SK-N-MC (cell line): ENCODE measurements at regions not wholly inside any gene's neighbourhood (a gene's known extent, or its start where the extent isn't known, plus 50 kb on each side); places are given as distances from the start of the nearest gene placed in this dataset.

Experiments used
- DNase-seq: peaks from one replicate; pipeline ENCODE4 v3.0.0-alpha.2; 2011; ENCODE audit warnings: low read depth, low spot score
- H3K27ac ChIP-seq: fragments of 200-600 bp; sonication (generic); 2 replicates; pipeline ENCODE4 v1.5.1; 2016; ENCODE audit warnings: mixed run types
- H3K36me3 ChIP-seq: fragments of 200-600 bp; sonication (generic); 2 replicates; pipeline ENCODE4 v1.6.1; 2017; ENCODE audit warnings: antibody characterized with exemption, low read length, mixed read lengths; ENCODE audit not compliant: insufficient read depth
- H3K4me3 ChIP-seq: fragments of 200-600 bp; sonication (generic); 2 replicates; pipeline ENCODE4 v1.5.1; 2016
- H3K9ac ChIP-seq: fragments of 200-600 bp; sonication (generic); 2 replicates; pipeline ENCODE4 v1.8.0; 2017; ENCODE audit warnings: mixed run types, mixed read lengths; ENCODE audit not compliant: insufficient read length
- H3K9me3 ChIP-seq: fragments of 200-600 bp; sonication (generic); 2 replicates; pipeline ENCODE4 v1.6.1; 2017; ENCODE audit warnings: low read depth, mild to moderate bottlenecking, antibody characterized with exemption, low read length, moderate library complexity, mixed read lengths
- EZH2 ChIP-seq: fragments of 200-600 bp; sonication (generic); IDR thresholded peaks from one replicate; pipeline ENCODE4 v1.6.1; 2017; ENCODE audit warnings: antibody characterized with exemption
- FOXP2 ChIP-seq: optimal IDR thresholded peaks from 2 replicates; pipeline ENCODE3; 2011; ENCODE audit warnings: mild to moderate bottlenecking, moderate library complexity; ENCODE audit not compliant: insufficient read depth; ENCODE audit errors: extremely low read length, control extremely low read depth
- POLR2AphosphoS5 ChIP-seq: IDR thresholded peaks from 2 replicates; pipeline ENCODE4 v1.6.1; 2012; ENCODE audit warnings: mild to moderate bottlenecking, low read depth, low read length, borderline replicate concordance

DNA sequence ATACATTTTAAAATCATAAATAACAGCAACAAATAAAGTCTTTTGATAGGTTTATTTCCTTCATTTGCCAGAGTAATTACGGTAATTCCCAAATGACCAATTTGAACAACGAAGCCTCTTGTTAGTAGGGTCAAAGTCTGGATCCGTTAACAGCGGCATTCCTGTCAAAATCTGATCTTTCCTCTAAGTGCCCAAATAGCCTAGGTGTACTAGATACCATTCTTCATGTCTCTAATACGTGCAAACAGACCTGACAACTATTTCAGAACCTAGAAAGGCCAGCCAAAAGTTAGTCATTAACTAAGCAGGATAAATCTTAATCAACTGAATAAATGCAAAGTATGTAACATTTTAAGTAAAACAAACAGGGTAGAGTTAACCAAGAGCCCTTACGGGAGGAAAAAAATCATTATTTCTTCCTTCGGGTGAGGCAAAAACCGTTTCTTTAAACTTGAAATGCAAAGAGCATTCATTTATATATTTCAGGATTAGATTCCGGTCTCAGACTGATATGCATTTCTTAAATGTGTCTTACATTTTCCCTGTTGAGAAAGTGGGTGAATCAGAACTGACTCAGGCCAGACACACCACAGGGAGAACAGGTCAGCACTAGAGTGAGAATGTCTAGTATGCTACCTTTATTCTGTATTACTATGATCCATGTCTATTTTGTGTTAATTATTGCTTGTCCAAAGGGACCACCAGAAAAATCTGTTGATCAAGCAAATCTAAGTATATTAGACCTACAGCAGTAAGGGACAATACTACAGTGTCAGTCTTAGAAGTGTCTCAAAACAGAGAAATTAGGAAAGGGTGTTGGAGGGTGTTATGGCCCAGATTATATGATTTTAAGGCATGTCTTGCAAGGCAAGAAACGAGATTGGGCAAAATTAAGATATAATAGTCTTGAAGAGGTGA lies 141.5 kb upstream of the NDUFV2 start:
- no peak overlapping the region for H3K27ac ChIP-seq
- no peaks in the 10 kb centered on the region for H3K9me3 ChIP-seq
- no peak overlapping the region for H3K9ac ChIP-seq
- no peak for DNase-seq
- TF ChIP-seq EZH2 (no peak), FOXP2 (no peak), POLR2AphosphoS5 (no peak)
- H3K4me3 ChIP-seq, result no peak overlapping the region
- H3K36me3 ChIP-seq, result no peaks in the 10 kb centered on the region

DNA sequence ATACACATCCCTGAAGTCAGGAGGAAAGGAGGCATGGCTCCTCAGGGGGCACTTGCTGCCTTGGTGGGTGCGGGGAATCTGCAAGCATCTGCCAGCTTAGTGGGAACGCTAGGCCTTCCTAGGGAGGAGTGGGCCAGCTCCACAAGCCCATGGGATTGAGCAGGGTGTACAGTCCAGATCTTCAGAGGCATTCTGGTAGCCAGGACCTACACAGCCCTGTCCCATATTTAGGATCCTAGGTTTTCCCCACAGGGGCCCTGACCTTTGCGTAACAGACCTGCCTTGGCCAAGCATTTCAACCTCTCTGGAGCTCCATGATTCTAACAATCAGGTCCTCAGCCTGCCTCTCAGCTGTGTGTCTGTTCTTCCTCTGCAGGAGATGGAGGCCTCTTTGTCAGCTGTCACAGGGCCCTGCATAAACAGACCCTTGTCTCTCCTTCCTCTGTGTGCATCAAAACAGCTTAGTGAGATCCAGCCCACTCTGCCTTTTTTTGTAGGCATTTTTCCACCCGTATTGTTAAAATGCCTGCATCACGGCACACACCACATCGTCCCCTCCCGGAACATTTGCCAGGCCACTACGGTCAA lies 140.2 kb upstream of the NDUFV2 start:
- H3K4me3 ChIP-seq, result no peak overlapping the region
- H3K9ac ChIP-seq, result no peak overlapping the region
- DNase-seq, result no peak
- H3K27ac ChIP-seq, result no peak overlapping the region
- no peaks in the 10 kb centered on the region for H3K9me3 ChIP-seq
- no peaks in the 10 kb centered on the region for H3K36me3 ChIP-seq
- TF ChIP-seq FOXP2 (no peak), EZH2 (no peak), POLR2AphosphoS5 (no peak)

DNA sequence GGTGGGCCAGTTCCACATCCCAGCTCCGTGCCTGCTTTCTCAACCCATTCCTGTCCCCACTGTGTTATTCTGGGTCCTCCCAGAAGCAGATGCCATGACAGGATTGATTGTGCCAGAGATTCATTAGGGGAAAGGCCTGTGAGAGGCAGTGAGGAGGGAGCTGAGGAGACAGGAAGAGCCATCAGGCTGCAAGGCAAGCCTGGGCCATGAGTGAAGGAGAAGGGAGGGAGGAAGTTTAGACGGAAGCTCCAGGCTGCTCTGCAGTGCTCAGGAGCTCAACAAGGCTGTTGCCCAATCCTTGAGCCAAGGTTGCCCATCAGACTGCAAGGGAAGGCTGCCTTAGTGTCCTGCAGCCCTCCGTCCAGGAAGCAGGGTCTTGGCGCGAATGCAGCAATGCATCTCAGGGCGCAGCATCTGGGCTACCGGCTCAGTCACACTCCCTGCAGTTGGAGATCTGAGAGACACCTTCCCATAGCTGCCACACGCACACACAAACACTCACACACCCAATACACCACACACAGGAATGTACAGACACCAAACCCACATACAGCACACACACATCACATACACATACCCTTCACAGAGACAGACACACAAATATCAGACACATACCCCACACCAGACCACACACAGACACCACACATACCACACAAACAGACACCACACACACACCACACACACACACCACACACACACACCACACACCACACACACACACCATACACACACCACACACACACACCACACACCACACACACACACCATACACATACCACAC lies 139.5 kb upstream of the NDUFV2 start:
- Histone ChIP-seq H3K9ac (no peak overlapping the region), H3K4me3 (no peak overlapping the region), H3K9me3 (no peaks in the 10 kb centered on the region), H3K36me3 (no peaks in the 10 kb centered on the region), H3K27ac (no peak overlapping the region)
- no peak for TF ChIP-seq POLR2AphosphoS5
- DNase-seq, result no peak

DNA sequence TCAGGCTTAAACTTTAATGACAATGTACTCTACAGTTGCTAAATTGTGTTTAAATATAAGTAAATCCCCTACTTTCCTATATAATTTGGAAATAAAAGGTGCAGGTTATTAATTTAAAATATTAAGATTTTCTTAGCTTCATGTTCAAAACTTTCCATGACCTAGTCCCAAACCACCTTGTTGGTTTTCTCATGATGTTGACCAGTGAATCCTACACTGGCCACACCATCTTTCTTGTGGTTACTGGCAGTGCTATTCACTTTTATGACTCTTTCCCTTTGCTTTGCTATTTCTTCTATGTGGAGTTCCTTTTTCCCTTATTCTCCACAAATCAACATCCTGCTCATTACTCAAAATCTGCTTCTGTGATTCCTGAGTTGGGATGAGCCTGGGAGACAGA lies 138.6 kb upstream of the NDUFV2 start:
- no peak for DNase-seq
- Histone ChIP-seq H3K4me3 (no peak overlapping the region), H3K36me3 (no peaks in the 10 kb centered on the region), H3K9me3 (no peaks in the 10 kb centered on the region), H3K9ac (no peak overlapping the region), H3K27ac (no peak overlapping the region)
- TF ChIP-seq POLR2AphosphoS5, result no peak
- TF ChIP-seq FOXP2, result no peak
- no peak for TF ChIP-seq EZH2

DNA sequence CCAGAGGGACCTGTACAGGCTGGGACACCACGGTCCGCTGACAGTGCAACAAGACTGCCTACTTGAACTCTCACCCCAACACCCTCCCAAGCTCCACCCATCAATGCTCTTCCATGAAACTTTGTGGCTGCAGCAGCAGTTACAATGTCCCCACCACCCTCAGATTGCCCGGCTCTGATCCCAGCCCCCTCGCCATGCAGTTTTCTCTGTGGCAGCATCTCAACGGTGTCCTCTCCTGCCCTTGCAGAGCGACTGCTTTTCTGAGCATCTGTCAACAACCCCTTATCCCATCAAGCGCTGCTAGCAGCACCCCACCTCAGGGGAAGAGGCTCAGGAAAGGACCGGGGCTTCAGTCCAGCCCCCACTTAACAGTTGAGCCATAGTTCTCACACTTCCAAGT lies 137.1 kb upstream of the NDUFV2 start:
- H3K9ac ChIP-seq, result no peak overlapping the region
- H3K4me3 ChIP-seq, result no peak overlapping the region
- TF ChIP-seq EZH2 (no peak), FOXP2 (no peak), POLR2AphosphoS5 (no peak)
- no peaks in the 10 kb centered on the region for H3K36me3 ChIP-seq
- DNase-seq, result no peak
- H3K27ac ChIP-seq, result no peak overlapping the region
- no peaks in the 10 kb centered on the region for H3K9me3 ChIP-seq

DNA sequence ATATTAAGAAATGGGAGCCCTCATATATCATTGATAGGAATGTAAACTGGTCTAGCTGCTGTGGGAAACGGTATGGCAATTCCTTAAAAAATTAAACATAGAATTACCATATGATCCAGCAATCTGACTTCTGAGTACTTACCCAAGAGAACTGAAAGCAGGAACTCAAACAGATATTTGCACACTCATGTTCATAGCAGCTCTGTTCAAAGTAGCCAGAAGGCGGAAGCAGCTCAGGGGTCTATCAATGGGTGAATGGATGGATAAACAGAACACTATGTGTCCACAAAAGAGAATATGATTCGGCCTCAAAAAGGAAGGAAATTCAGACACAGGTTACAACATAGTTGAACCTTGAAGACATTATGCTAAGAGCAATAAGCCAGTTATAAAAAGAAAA lies 135.7 kb upstream of the NDUFV2 start:
- H3K9ac ChIP-seq, result no peak overlapping the region
- no peak overlapping the region for H3K4me3 ChIP-seq
- DNase-seq, result no peak
- H3K9me3 ChIP-seq, result no peaks in the 10 kb centered on the region
- no peak overlapping the region for H3K27ac ChIP-seq
- H3K36me3 ChIP-seq, result no peaks in the 10 kb centered on the region
- no peak for TF ChIP-seq EZH2
- no peak for TF ChIP-seq POLR2AphosphoS5
- no peak for TF ChIP-seq FOXP2

DNA sequence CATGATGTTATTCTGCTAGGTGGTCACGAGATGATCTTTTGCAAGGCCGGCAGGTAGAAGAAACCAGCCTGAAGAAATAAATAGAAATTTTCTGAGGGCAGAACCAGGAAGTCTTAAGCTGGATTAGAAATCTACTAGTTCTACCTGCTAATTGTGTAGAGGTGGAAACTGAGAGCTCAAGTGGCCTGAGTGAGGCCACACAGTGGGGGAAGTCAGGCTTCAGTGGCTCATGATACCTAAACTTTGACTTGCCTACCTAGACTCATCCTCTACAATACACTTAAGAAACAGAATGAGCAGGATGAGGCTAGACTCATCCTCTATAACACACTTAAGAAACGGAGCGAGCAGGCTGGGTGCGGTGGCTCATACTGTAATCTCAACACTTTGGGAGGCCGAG lies 134.9 kb upstream of the NDUFV2 start:
- no peak for DNase-seq
- Histone ChIP-seq H3K27ac (no peak overlapping the region), H3K36me3 (no peaks in the 10 kb centered on the region), H3K4me3 (no peak overlapping the region), H3K9ac (no peak overlapping the region), H3K9me3 (no peaks in the 10 kb centered on the region)
- TF ChIP-seq POLR2AphosphoS5 (no peak), EZH2 (no peak), FOXP2 (no peak)

DNA sequence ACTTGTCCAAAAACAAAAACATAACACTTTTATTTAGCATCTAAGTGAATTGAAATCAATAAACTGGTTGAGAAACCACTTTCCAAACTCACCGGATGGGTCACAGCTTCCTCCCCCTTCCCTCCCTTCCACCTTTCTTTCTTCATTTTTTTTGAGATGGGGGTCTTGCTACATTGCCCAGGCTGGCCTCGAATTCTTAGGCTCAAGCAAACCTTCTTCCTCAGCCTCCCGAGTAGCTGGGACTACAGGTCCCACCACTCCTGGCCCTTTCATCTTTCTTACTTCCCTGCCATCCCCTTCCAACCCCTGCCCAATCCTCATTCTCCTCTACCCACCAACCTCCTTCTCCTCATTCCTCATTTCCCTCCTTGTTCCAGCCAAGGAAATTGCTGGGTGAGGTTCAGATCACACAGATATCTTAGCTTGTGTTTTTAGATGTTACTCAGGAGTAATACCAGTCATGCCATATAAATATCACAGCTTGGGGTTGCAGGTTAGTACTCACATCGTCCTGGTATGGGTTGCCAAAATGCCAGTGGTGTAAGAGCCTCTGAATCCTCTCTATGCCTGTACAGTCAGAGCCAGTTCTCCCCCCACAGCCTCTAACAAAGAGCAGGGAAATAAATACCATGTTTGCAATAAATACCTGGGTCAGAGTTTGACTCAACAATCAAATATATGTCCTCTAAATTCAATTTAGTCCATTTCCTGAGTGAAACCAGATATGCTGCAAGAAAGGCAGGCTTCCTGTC lies 132.7 kb upstream of the NDUFV2 start:
- TF ChIP-seq POLR2AphosphoS5, result no peak
- TF ChIP-seq FOXP2, result no peak
- no peak for TF ChIP-seq EZH2
- H3K9ac ChIP-seq, result no peak overlapping the region
- DNase-seq, result no peak

More for the DNA sequence above, 132.7 kb upstream of the NDUFV2 start:
- H3K4me3 ChIP-seq, result no peak overlapping the region
- H3K36me3 ChIP-seq, result no peaks in the 10 kb centered on the region
- no peak overlapping the region for H3K27ac ChIP-seq
- H3K9me3 ChIP-seq, result no peaks in the 10 kb centered on the region
